SK-N-SH treated with all-trans-retinoic acid at 6 μM for 48 hours (cell line): ENCODE measurements at regions not wholly inside any gene's neighbourhood (a gene's known extent, or its start where the extent isn't known, plus 50 kb on each side); places are given as distances from the start of the nearest gene placed in this dataset.

ENCODE experiments used
- ESRRG ChIP-seq: fragments of 250-450 bp; sonication (Bioruptor Pico); IDR thresholded peaks from 2 replicates; pipeline ENCODE4 v1.6.1; 2021; ENCODE audit warnings: mild to moderate bottlenecking
- TCF4 ChIP-seq: fragments of 250-450 bp; sonication (Bioruptor Pico); IDR thresholded peaks from 2 replicates; pipeline ENCODE4 v1.8.0; 2021; ENCODE audit warnings: mild to moderate bottlenecking, moderate library complexity, borderline replicate concordance
- ZFP3 ChIP-seq: fragments of 250-450 bp; sonication (Bioruptor Pico); IDR thresholded peaks from 2 replicates; pipeline ENCODE4 v1.5.0; 2020; ENCODE audit warnings: mild to moderate bottlenecking, moderate library complexity
- TF ChIP-seq, protein P1 (sequence below): fragments of 250-450 bp; sonication (Bioruptor Pico); IDR thresholded peaks from 2 replicates; pipeline ENCODE4 v1.5.1; 2020; ENCODE audit warnings: low read depth, mild to moderate bottlenecking, moderate library complexity

DNA sequence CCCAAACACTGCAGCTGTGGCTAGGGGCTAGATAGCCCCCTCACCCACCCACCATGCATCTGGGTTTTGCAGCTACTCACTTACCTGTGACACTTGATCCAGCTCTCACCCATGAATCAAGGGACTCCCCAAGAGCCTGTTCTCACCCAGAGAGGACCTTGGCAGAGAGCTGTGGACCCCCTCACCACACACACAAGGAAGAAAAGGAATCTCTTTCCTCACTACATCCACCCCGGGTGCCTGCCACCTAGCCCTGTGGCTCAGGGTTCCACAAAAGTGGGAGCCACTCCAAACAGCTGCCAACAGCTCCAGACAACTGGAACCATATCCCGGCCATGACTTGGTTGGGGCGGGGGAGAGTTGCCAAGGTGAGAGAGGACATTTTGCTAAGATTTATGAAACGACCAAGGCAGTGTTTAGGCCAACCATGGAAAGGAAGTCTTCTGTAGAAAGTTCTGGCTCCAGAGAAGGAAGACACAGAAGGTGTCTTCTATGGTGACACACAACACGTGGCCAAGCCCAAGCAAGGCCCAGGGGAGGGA lies 522.1 kb upstream of the RAB6C start:
- TF ChIP-seq ESRRG (no peak), TCF4 (no peak), ZFP3 (CRISPR knock-in tag) (no peak)
- TF ChIP-seq, protein P1, sequence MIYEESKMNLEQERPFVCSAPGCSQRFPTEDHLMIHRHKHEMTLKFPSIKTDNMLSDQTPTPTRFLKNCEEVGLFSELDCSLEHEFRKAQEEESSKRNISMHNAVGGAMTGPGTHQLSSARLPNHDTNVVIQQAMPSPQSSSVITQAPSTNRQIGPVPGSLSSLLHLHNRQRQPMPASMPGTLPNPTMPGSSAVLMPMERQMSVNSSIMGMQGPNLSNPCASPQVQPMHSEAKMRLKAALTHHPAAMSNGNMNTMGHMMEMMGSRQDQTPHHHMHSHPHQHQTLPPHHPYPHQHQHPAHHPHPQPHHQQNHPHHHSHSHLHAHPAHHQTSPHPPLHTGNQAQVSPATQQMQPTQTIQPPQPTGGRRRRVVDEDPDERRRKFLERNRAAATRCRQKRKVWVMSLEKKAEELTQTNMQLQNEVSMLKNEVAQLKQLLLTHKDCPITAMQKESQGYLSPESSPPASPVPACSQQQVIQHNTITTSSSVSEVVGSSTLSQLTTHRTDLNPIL (CRISPR knock-in tag): no peak
